GM18909 (cell line): ENCODE measurements at regions not wholly inside any gene's neighbourhood (a gene's known extent, or its start where the extent isn't known, plus 50 kb on each side); places are given as distances from the start of the nearest gene placed in this dataset.

Experiments used
- ATAC-seq: cut with Tn5 transposase; IDR thresholded peaks from one replicate; pipeline ENCODE4 v1.9.1; 2021; ENCODE audit warnings: mild to moderate bottlenecking; ENCODE audit not compliant: unreplicated experiment, poor library complexity

- ATAC-seq: no peak
Observed at GRCh38 chr11:19445771-19446170, 205.0 kb upstream of the E2F8 start.

GRCh38 chr11:19444231-19444630 lies 203.5 kb upstream of the E2F8 start:
- ATAC-seq: no peak

- no peak for ATAC-seq
Observed at GRCh38 chr11:19442554-19442910, 201.8 kb upstream of the E2F8 start.

- ATAC-seq: peak; percentile 96
Observed at GRCh38 chr11:19441752-19442553, 201.2 kb upstream of the E2F8 start.

GRCh38 chr11:19441288-19441687 lies 200.5 kb upstream of the E2F8 start:
- no peak for ATAC-seq

GRCh38 chr11:19437760-19438159 lies 197.0 kb upstream of the E2F8 start:
- ATAC-seq: no peak

GRCh38 chr11:19436932-19437331 lies 196.2 kb upstream of the E2F8 start:
- no peak for ATAC-seq

GRCh38 chr11:19435306-19435989 lies 194.7 kb upstream of the E2F8 start:
- ATAC-seq: no peak

- peak; percentile 34 for ATAC-seq
Observed at GRCh38 chr11:19433791-19434190, 193.0 kb upstream of the E2F8 start.

- peak; percentile 66 for ATAC-seq
Observed at GRCh38 chr11:19433367-19433766, 192.6 kb upstream of the E2F8 start.

- ATAC-seq: peak; percentile 68
Observed at GRCh38 chr11:19432370-19433061, 191.8 kb upstream of the E2F8 start.

- ATAC-seq: no peak
Observed at GRCh38 chr11:19430754-19431398, 190.1 kb upstream of the E2F8 start.

- no peak for ATAC-seq
Observed at GRCh38 chr11:19430346-19430745, 189.6 kb upstream of the E2F8 start.

GRCh38 chr11:19429108-19429760 lies 188.5 kb upstream of the E2F8 start:
- no peak for ATAC-seq

GRCh38 chr11:19428206-19429002 lies 187.7 kb upstream of the E2F8 start:
- ATAC-seq: no peak

GRCh38 chr11:19426756-19427403 lies 186.1 kb upstream of the E2F8 start:
- no peak for ATAC-seq

- no peak for ATAC-seq
Observed at GRCh38 chr11:19426011-19426755, 185.4 kb upstream of the E2F8 start.

- no peak for ATAC-seq
Observed at GRCh38 chr11:19422276-19422675, 181.5 kb upstream of the E2F8 start.
